Trophoblast cell (in vitro differentiated cells and primary cell): ENCODE measurements at regions not wholly inside any gene's neighbourhood (a gene's known extent, or its start where the extent isn't known, plus 50 kb on each side); places are given as distances from the start of the nearest gene placed in this dataset.
"Not testable (repeated sequence)": the region's sequence is repeated elsewhere in the genome, so short reads cannot be mapped to it uniquely, and the experiment has no call there.

Source experiments
- DNase-seq, 2 donors: peaks; one replicate each; pipeline ENCODE4 v3.0.0-alpha.2; 2016
- H2AFZ ChIP-seq: 2 replicates; pipeline ENCODE4 v1.6.1; 2013; ENCODE audit warnings: low read length, moderate library complexity, mild to moderate bottlenecking; ENCODE audit not compliant: insufficient read depth, poor library complexity
- H2AK5ac ChIP-seq: 2 replicates; pipeline ENCODE4 v1.6.1; 2013; ENCODE audit warnings: mild to moderate bottlenecking, low read length
- H2BK120ac ChIP-seq: 2 replicates; pipeline ENCODE4 v1.6.1; 2013; ENCODE audit warnings: low read length, mild to moderate bottlenecking, moderate library complexity; ENCODE audit not compliant: insufficient read depth, poor library complexity
- H2BK12ac ChIP-seq: 2 replicates; pipeline ENCODE4 v1.6.1; 2013; ENCODE audit warnings: mild to moderate bottlenecking, low read length, moderate library complexity
- H2BK5ac ChIP-seq: 2 replicates; pipeline ENCODE4 v1.6.1; 2013; ENCODE audit warnings: low read length, low read depth, moderate library complexity, mild to moderate bottlenecking; ENCODE audit not compliant: poor library complexity
- H3K14ac ChIP-seq: 2 replicates; pipeline ENCODE4 v1.6.1; 2013; ENCODE audit warnings: mild to moderate bottlenecking, low read length
- H3K18ac ChIP-seq: 2 replicates; pipeline ENCODE4 v1.6.1; 2013; ENCODE audit warnings: mild to moderate bottlenecking, low read length
- H3K23ac ChIP-seq: 2 replicates; pipeline ENCODE4 v1.6.1; 2013; ENCODE audit warnings: low read length
- H3K27ac ChIP-seq: 2 replicates; pipeline ENCODE4 v1.5.1; 2013; ENCODE audit warnings: low read depth, mild to moderate bottlenecking, inconsistent platforms, low read length, moderate library complexity
- H3K27me3 ChIP-seq: 2 replicates; pipeline ENCODE4 v1.6.1; 2013; ENCODE audit warnings: inconsistent platforms, mild to moderate bottlenecking, low read length, moderate library complexity; ENCODE audit not compliant: insufficient read depth
- H3K36me3 ChIP-seq, 2 experiments: 1 replicate in 1 of 2; 2 replicates in 1 of 2; pipeline ENCODE4 v1.6.1; 2013; ENCODE audit warnings: low read length in 2 of 2, mild to moderate bottlenecking in 2 of 2, moderate library complexity in 1 of 2; ENCODE audit not compliant: insufficient read depth in 2 of 2, control insufficient read depth in 1 of 2
- H3K4ac ChIP-seq: 2 replicates; pipeline ENCODE4 v1.6.1; 2013; ENCODE audit warnings: low read depth, mild to moderate bottlenecking, low read length, moderate library complexity
- H3K4me1 ChIP-seq, 2 experiments: 1 replicate in 1 of 2; 2 replicates in 1 of 2; pipeline ENCODE4 v1.6.1; 2013; ENCODE audit warnings: low read length in 2 of 2, mild to moderate bottlenecking in 2 of 2, moderate library complexity in 1 of 2; ENCODE audit not compliant: insufficient read depth in 2 of 2, control insufficient read depth in 1 of 2
- H3K4me2 ChIP-seq: 2 replicates; pipeline ENCODE4 v1.6.1; 2013; ENCODE audit warnings: inconsistent platforms, mild to moderate bottlenecking, low read length, moderate library complexity
- H3K4me3 ChIP-seq: 2 replicates; pipeline ENCODE4 v1.5.1; 2013; ENCODE audit warnings: mild to moderate bottlenecking, low read depth, low read length, inconsistent platforms
- H3K79me1 ChIP-seq: one replicate; pipeline ENCODE4 v1.6.1; 2013; ENCODE audit warnings: low read length
- H3K79me2 ChIP-seq: 2 replicates; pipeline ENCODE4 v1.6.1; 2013; ENCODE audit warnings: low read length, mild to moderate bottlenecking; ENCODE audit not compliant: control insufficient read depth, insufficient read depth, poor library complexity
- H3K9ac ChIP-seq: 2 replicates; pipeline ENCODE4 v1.6.1; 2013; ENCODE audit warnings: mild to moderate bottlenecking, low read length
- H3K9me3 ChIP-seq: 2 replicates; pipeline ENCODE4 v1.6.1; 2013; ENCODE audit warnings: low read depth, mild to moderate bottlenecking, control low read depth, inconsistent platforms, low read length; ENCODE audit not compliant: insufficient read depth
- H4K12ac ChIP-seq: 2 replicates; pipeline ENCODE4 v1.6.1; 2013; ENCODE audit warnings: low read depth, mild to moderate bottlenecking, low read length, moderate library complexity
- H4K8ac ChIP-seq: 2 replicates; pipeline ENCODE4 v1.6.1; 2013; ENCODE audit warnings: low read depth, mild to moderate bottlenecking, low read length, moderate library complexity
- H4K91ac ChIP-seq: one replicate; pipeline ENCODE4 v1.6.1; 2013; ENCODE audit warnings: low read depth, mild to moderate bottlenecking, low read length, moderate library complexity
- whole genome bisulfite sequencing: extraction: QIAGEN DNeasy Blood & Tissue Kit; methylation state at CpG from one replicate; pipeline ENCODE4 v1.1.7; 2013; ENCODE audit warnings: missing lambda C conversion rate; ENCODE audit not compliant: insufficient read length, insufficient coverage; ENCODE audit errors: extremely low coverage; 5-methylcytosine and 5-hydroxymethylcytosine counted together

DNA sequence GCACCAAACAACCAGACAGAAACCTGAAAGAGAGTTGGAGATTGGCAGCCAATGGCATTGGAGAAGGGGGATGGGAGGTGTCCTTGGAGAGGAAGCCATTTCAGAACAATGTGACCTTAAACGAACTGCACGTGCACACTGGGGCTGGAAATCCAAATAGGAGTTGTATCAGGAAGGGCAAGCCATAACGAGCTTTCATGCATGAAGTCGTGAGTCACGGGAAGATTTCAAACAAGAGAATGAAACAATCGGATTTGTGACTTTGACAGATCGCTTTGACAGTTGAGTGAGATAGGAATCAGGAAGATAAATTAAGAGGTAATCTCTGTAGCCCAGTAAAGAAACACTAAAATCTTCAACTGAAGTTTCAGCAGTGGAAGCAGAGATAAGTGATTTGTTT lies 445.8 kb upstream of the ZP4 start:
- Histone ChIP-seq H3K4me2 (no peak overlapping the region), H3K36me3 (no peaks in the 10 kb centered on the region), H3K27ac (no peak overlapping the region), H2BK5ac (no peak overlapping the region), H3K14ac (no peak overlapping the region), H4K12ac (no peak overlapping the region), H3K9me3 (no peaks in the 10 kb centered on the region), H3K27me3 (no peaks in the 10 kb centered on the region), H3K18ac (no peak overlapping the region), H2BK12ac (no peak overlapping the region), H2AK5ac (no peak overlapping the region), H2AFZ (no peak overlapping the region), H3K4me1 (no peaks in the 10 kb centered on the region), H4K91ac (no peak overlapping the region), H3K79me2 (no peaks in the 10 kb centered on the region), H2BK120ac (no peak overlapping the region), H3K79me1 (no peaks in the 10 kb centered on the region), H3K4me3 (no peak overlapping the region), H3K9ac (no peak overlapping the region), H4K8ac (no peak overlapping the region), H3K4ac (no peak overlapping the region), H3K23ac (no peak overlapping the region)
- no CpG with 5 or more reads among the region's 7 CpGs for WGBS
- DNase-seq = no peak

DNA sequence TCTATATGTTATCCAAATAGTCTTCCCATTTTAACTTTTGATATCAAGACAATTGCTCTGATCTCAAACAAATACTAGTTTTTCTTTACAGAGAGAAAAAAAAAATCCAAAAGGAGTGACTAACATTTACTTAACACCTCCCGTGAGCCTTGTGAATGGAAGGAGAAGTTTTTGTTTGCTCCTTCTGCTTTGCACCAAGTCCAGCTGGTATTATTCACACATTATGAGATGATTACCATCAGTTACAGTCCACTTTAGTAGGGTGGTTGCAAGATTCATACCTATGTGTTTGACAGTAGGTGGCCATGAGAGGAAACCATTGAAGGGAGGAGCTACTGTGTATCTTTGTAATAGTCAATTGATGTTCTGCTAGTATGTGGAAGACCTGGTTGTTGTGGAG lies 443.4 kb upstream of the ZP4 start:
- Histone ChIP-seq H4K91ac (no peak overlapping the region), H3K14ac (no peak overlapping the region), H3K4me3 (no peak overlapping the region), H3K79me2 (no peaks in the 10 kb centered on the region), H3K23ac (no peak overlapping the region), H3K9me3 (no peaks in the 10 kb centered on the region), H2BK120ac (no peak overlapping the region), H2AK5ac (no peak overlapping the region), H3K4ac (no peak overlapping the region), H3K18ac (no peak overlapping the region), H3K4me1 (no peaks in the 10 kb centered on the region), H3K27me3 (no peaks in the 10 kb centered on the region), H2BK12ac (no peak overlapping the region), H3K4me2 (no peak overlapping the region), H3K9ac (no peak overlapping the region), H3K79me1 (no peaks in the 10 kb centered on the region), H4K12ac (no peak overlapping the region), H3K27ac (no peak overlapping the region), H4K8ac (no peak overlapping the region), H2BK5ac (no peak overlapping the region), H2AFZ (no peak overlapping the region), H3K36me3 (no peaks in the 10 kb centered on the region)
- DNase-seq = no peak
- WGBS = no CpG with 5 or more reads among the region's 1 CpG

DNA sequence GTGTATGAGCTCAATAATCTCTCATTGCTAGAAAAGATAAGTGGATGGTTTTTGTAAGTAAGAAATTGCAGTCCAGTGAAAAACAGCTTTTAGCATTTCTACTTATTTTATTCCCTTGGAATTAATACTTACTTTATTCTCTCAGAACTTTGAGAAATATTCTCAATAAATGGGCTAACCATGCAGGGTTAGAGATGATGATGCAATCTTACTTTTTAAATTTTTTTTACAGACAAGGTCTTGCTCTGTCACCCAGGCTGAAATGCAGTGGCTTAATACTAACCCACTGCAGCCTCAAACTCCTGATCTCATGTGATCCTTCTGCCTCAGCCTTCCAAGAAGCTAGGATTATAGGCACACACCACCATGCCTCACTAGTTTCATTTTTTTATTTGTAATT lies 440.8 kb upstream of the ZP4 start:
- H2BK12ac ChIP-seq = no peak overlapping the region
- no peaks in the 10 kb centered on the region for H3K79me2 ChIP-seq
- no peak overlapping the region for H4K12ac ChIP-seq
- H2AK5ac ChIP-seq = no peak overlapping the region
- no peaks in the 10 kb centered on the region for H3K27me3 ChIP-seq
- no peaks in the 10 kb centered on the region for H3K9me3 ChIP-seq
- DNase-seq = no peak
- H3K27ac ChIP-seq = no peak overlapping the region
- no peak overlapping the region for H2AFZ ChIP-seq
- no peak overlapping the region for H3K4me3 ChIP-seq
- H3K36me3 ChIP-seq = no peaks in the 10 kb centered on the region
- no peak overlapping the region for H3K4me2 ChIP-seq
- H3K23ac ChIP-seq = no peak overlapping the region
- no peak overlapping the region for H3K9ac ChIP-seq
- no peak overlapping the region for H2BK5ac ChIP-seq
- H4K8ac ChIP-seq = no peak overlapping the region
- H4K91ac ChIP-seq = no peak overlapping the region
- no peak overlapping the region for H3K18ac ChIP-seq
- H3K14ac ChIP-seq = no peak overlapping the region
- no peak overlapping the region for H2BK120ac ChIP-seq
- no peaks in the 10 kb centered on the region for H3K4me1 ChIP-seq
- H3K4ac ChIP-seq = no peak overlapping the region
- no peaks in the 10 kb centered on the region for H3K79me1 ChIP-seq

DNA sequence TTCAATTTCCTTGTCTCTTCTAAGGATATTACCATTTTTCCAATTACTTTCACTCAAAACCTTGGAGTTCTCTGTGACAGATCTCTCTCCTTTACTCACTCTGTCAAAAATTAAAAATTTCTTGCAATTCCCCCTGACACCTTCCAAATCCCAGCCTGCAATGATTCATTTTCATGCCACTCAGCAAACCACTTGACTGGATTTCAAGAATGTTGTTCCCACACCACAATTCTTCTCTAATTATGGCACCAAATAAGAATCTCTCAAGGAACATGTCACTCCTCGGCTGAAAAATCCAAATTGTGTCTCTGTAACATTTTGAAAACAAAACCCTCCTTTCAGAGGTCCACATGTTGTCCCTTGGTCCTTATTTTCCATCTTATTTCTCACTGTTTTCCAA lies 438.9 kb upstream of the ZP4 start:
- no peaks in the 10 kb centered on the region for H3K4me1 ChIP-seq
- DNase-seq = no peak

DNA sequence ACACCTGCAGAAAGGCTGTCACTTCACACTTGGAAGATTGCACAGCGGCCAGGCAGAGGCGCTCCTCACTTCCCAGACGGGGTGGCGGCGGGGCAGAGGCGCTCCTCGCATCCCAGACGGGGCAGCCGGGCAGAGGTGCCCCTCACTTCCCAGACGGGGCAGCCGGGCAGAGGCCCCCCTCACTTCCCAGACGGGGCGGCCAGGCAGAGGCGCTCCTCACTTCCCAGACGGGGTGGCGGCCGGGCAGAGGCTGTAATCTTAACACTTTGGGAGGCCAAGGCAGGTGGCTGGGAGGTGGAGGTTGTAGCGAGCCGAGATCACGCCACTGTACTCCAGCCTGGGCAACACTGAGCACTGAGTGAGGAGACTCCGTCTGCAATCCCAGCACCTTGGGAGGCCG lies 436.3 kb upstream of the ZP4 start:
- not testable (repeated sequence) for H2BK5ac ChIP-seq, H2AFZ ChIP-seq, H3K4me1 ChIP-seq, H3K23ac ChIP-seq, H2BK120ac ChIP-seq, DNase-seq, H3K27ac ChIP-seq, H2BK12ac ChIP-seq, H3K79me2 ChIP-seq, H3K36me3 ChIP-seq, H4K91ac ChIP-seq, H3K14ac ChIP-seq, H3K9me3 ChIP-seq, H3K4me3 ChIP-seq, H3K9ac ChIP-seq, H2AK5ac ChIP-seq, H3K4me2 ChIP-seq, H3K27me3 ChIP-seq, H4K12ac ChIP-seq, H3K79me1 ChIP-seq, H4K8ac ChIP-seq, H3K18ac ChIP-seq, H3K4ac ChIP-seq
- WGBS = no CpG with 5 or more reads among the region's 22 CpGs

More for the DNA sequence above, 438.9 kb upstream of the ZP4 start:
- Histone ChIP-seq H2AK5ac (no peak overlapping the region), H3K4ac (no peak overlapping the region), H3K18ac (no peak overlapping the region), H4K91ac (no peak overlapping the region), H3K36me3 (no peaks in the 10 kb centered on the region), H3K27me3 (no peaks in the 10 kb centered on the region), H3K79me2 (no peaks in the 10 kb centered on the region), H3K14ac (no peak overlapping the region), H3K23ac (no peak overlapping the region), H4K8ac (no peak overlapping the region), H3K27ac (no peak overlapping the region), H2BK5ac (no peak overlapping the region), H2AFZ (no peak overlapping the region), H3K4me3 (no peak overlapping the region), H3K9me3 (no peaks in the 10 kb centered on the region), H3K79me1 (no peaks in the 10 kb centered on the region), H3K4me2 (no peak overlapping the region), H2BK12ac (no peak overlapping the region), H2BK120ac (no peak overlapping the region), H3K9ac (no peak overlapping the region), H4K12ac (no peak overlapping the region)
- WGBS = no CpG with 5 or more reads among the region's 1 CpG
